Keratinocyte (primary cell): ENCODE measurements at regions not wholly inside any gene's neighbourhood (a gene's known extent, or its start where the extent isn't known, plus 50 kb on each side); places are given as distances from the start of the nearest gene placed in this dataset.

Source experiments
- DNase-seq: peaks from one replicate; pipeline ENCODE4 v3.0.0-alpha.2; 2011; ENCODE audit warnings: low read depth, missing footprints, low spot score
- FAIRE-seq: peaks from 2 replicates; lab custom pipeline; 2011; peaks lifted over from hg19 to GRCh38; lab: Jason Lieb, UNC
- H2AFZ ChIP-seq: 2 replicates; pipeline ENCODE4 v1.6.0; 2012; ENCODE audit warnings: low read length, control low read depth, inconsistent platforms; ENCODE audit not compliant: control insufficient read depth
- H3K27ac ChIP-seq: 2 replicates; pipeline ENCODE4 v1.5.1; 2011; ENCODE audit warnings: low read length; ENCODE audit not compliant: control insufficient read depth, insufficient read depth
- H3K27me3 ChIP-seq: 3 replicates; pipeline ENCODE4 v1.6.0; 2011; ENCODE audit warnings: low read length; ENCODE audit not compliant: control insufficient read depth, insufficient read depth; ENCODE audit errors: extremely low read depth
- H3K36me3 ChIP-seq, 2 experiments: 2 replicates in 1 of 2; 3 replicates in 1 of 2; pipeline ENCODE4 v1.5.1; 2011; ENCODE audit warnings: low read length in 2 of 2, mild to moderate bottlenecking in 1 of 2; ENCODE audit not compliant: control insufficient read depth in 2 of 2, insufficient read depth in 2 of 2; ENCODE audit errors: extremely low read depth in 1 of 2
- H3K4me1 ChIP-seq: 3 replicates; pipeline ENCODE4 v1.5.1; 2011; ENCODE audit warnings: low read length; ENCODE audit not compliant: control insufficient read depth, insufficient read depth; ENCODE audit errors: extremely low read depth
- H3K4me2 ChIP-seq: 3 replicates; pipeline ENCODE4 v1.6.0; 2011; ENCODE audit warnings: low read depth, low read length; ENCODE audit not compliant: control insufficient read depth, insufficient read depth; ENCODE audit errors: extremely low read depth
- H3K4me3 ChIP-seq, 3 experiments: fragments of 200-600 bp in 1 of 3; sonication (generic) in 1 of 3; 2 replicates in 2 of 3; 3 replicates in 1 of 3; pipeline ENCODE4 v1.5.1; 2011 to 2016; ENCODE audit warnings: low read length in 3 of 3, mild to moderate bottlenecking in 3 of 3, control low read depth in 2 of 3, inconsistent platforms in 1 of 3, low read depth in 1 of 3, mixed read lengths in 1 of 3, mixed run types in 1 of 3, moderate library complexity in 1 of 3; ENCODE audit not compliant: control insufficient read depth in 2 of 3, insufficient read depth in 2 of 3; ENCODE audit errors: extremely low read depth in 1 of 3
- H3K79me2 ChIP-seq: 2 replicates; pipeline ENCODE4 v1.6.0; 2012; ENCODE audit warnings: low read length; ENCODE audit not compliant: control insufficient read depth, insufficient read depth
- H3K9ac ChIP-seq: 3 replicates; pipeline ENCODE4 v1.6.0; 2011; ENCODE audit warnings: low read length; ENCODE audit not compliant: control insufficient read depth, insufficient read depth; ENCODE audit errors: extremely low read depth
- H3K9me1 ChIP-seq: 3 replicates; pipeline ENCODE4 v1.6.0; 2011; ENCODE audit warnings: low read length; ENCODE audit not compliant: control insufficient read depth, insufficient read depth; ENCODE audit errors: extremely low read depth
- H3K9me3 ChIP-seq: 2 replicates; pipeline ENCODE4 v1.5.1; 2012; ENCODE audit warnings: low read depth, low read length; ENCODE audit not compliant: control insufficient read depth
- H4K20me1 ChIP-seq: 3 replicates; pipeline ENCODE4 v1.6.0; 2011; ENCODE audit warnings: low read length; ENCODE audit not compliant: control insufficient read depth, insufficient read depth; ENCODE audit errors: extremely low read depth
- EZH2 ChIP-seq: IDR thresholded peaks from one replicate; pipeline ENCODE4 v1.6.1; 2012; ENCODE audit warnings: inconsistent platforms, mild to moderate bottlenecking, low read length, moderate library complexity
- dilution Hi-C: fragments of 300-500 bp; cut with MboI; formaldehyde crosslinking; loops from one replicate; pipeline ENCODE4 v1.7.0; 2020; ENCODE audit warnings: low sequenced_read_pairs; ENCODE audit not compliant: extremely low pct_ligation_motif_present
- TF ChIP-seq, protein P1 (sequence below), 3 experiments: IDR thresholded peaks in 1 of 3; conservative IDR thresholded peaks in 1 of 3; optimal IDR thresholded peaks in 1 of 3; 2 replicates in 2 of 3; 3 replicates in 1 of 3; pipeline versions ENCODE3 to v1.5.1; 2011; ENCODE audit warnings: low read length in 3 of 3, mild to moderate bottlenecking in 3 of 3, moderate library complexity in 2 of 3, control low read depth in 1 of 3, inconsistent platforms in 1 of 3; ENCODE audit not compliant: insufficient read depth in 2 of 3; ENCODE audit errors: extremely low read depth in 1 of 3

DNA sequence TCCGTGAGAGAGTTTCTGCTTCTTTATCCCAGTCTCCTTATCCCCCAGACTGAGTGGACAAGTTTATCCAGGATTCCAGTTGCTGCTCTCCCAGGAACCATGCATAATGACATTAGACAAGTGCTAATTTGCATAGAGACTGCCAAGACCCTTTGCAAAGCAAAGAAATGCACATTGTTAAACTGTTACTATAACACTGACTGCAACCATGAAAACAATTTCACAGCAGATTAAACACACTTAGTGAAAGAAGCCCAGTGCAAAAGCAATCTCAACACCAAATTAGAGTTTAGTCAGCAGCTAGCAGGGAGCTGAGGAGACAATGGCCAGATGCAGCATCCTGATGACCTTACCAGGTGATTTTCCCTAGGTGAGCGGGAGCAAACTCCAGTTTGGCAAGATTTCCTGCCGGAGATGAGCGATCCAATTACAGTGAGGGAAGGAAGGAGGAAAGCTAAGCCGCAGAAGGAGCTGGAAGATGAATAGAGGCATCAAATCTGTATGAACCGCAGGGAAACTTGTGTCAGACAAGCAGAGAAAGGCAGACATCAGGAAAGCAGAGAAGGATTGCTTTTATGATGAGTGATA lies 273.8 kb upstream of the B3GAT1 start:
- no peak for DNase-seq
- Histone ChIP-seq H3K79me2 (no peaks in the 10 kb centered on the region), H2AFZ (no peak overlapping the region), H3K4me3 (no peak overlapping the region), H3K4me1 (no peaks in the 10 kb centered on the region), H3K9me1 (no peaks in the 10 kb centered on the region), H3K9me3 (no peaks in the 10 kb centered on the region), H3K4me2 (no peak overlapping the region), H3K36me3 (no peaks in the 10 kb centered on the region), H3K9ac (no peak overlapping the region), H3K27me3 (no peaks in the 10 kb centered on the region), H3K27ac (no peak overlapping the region), H4K20me1 (no peaks in the 10 kb centered on the region)
- TF ChIP-seq, protein P1, sequence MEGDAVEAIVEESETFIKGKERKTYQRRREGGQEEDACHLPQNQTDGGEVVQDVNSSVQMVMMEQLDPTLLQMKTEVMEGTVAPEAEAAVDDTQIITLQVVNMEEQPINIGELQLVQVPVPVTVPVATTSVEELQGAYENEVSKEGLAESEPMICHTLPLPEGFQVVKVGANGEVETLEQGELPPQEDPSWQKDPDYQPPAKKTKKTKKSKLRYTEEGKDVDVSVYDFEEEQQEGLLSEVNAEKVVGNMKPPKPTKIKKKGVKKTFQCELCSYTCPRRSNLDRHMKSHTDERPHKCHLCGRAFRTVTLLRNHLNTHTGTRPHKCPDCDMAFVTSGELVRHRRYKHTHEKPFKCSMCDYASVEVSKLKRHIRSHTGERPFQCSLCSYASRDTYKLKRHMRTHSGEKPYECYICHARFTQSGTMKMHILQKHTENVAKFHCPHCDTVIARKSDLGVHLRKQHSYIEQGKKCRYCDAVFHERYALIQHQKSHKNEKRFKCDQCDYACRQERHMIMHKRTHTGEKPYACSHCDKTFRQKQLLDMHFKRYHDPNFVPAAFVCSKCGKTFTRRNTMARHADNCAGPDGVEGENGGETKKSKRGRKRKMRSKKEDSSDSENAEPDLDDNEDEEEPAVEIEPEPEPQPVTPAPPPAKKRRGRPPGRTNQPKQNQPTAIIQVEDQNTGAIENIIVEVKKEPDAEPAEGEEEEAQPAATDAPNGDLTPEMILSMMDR (optimal IDR thresholded peaks at IDR 0.05 in 1 of 3, IDR thresholded peaks at IDR 0.05 in 1 of 3, conservative IDR thresholded peaks at IDR 0.05 in 1 of 3; ENCODE audit: extremely low read depth in 1 of 3, insufficient read depth in 2 of 3, low read length in 3 of 3), result no peak
- TF ChIP-seq EZH2, result no peak
- dilution Hi-C loops, result no loop called here
- FAIRE-seq, result no peak

DNA sequence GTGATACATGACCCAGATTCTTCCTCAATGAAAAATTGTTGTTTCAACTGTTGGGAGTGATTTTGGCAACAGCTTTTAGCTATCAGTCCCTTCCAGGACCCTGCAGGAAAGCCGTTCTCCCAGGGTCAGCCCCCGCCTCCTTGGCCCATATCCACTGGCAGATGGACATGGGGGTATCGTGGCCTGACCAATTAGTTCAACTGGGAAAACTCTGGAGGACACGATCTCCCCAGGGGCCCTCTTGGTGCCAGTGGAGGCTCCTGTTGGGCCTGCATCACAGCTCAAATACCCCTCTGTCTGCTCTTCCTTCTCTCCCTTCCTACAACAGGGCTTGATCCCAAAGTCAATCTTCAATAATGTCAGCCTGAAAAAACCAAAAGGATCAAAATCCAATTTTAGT lies 272.5 kb upstream of the B3GAT1 start:
- Histone ChIP-seq H4K20me1 (no peaks in the 10 kb centered on the region), H3K27ac (no peak overlapping the region), H3K27me3 (no peaks in the 10 kb centered on the region), H3K9me3 (no peaks in the 10 kb centered on the region), H3K4me3 (no peak overlapping the region), H3K79me2 (no peaks in the 10 kb centered on the region), H2AFZ (no peak overlapping the region), H3K4me2 (no peak overlapping the region), H3K9me1 (no peaks in the 10 kb centered on the region), H3K4me1 (no peaks in the 10 kb centered on the region), H3K9ac (no peak overlapping the region), H3K36me3 (no peaks in the 10 kb centered on the region)
- dilution Hi-C loops, result no loop called here
- no peak for FAIRE-seq
- DNase-seq, result no peak
- TF ChIP-seq, protein P1 (optimal IDR thresholded peaks at IDR 0.05 in 1 of 3, IDR thresholded peaks at IDR 0.05 in 1 of 3, conservative IDR thresholded peaks at IDR 0.05 in 1 of 3; ENCODE audit: extremely low read depth in 1 of 3, insufficient read depth in 2 of 3, low read length in 3 of 3), result no peak
- TF ChIP-seq EZH2, result no peak
